Myocyte (in vitro differentiated cells): ENCODE measurements at regions not wholly inside any gene's neighbourhood (a gene's known extent, or its start where the extent isn't known, plus 50 kb on each side); places are given as distances from the start of the nearest gene placed in this dataset.

Experiments used
- DNase-seq: peaks from one replicate; pipeline ENCODE4 v3.0.0-alpha.2; 2012; ENCODE audit warnings: low read depth

- no peak for DNase-seq
Observed at GRCh38 chr21:35328856-35329455, 279.9 kb upstream of the RUNX1 start.

- no peak for DNase-seq
Observed at GRCh38 chr21:35326677-35327076, 277.6 kb upstream of the RUNX1 start.

- DNase-seq: no peak
Observed at GRCh38 chr21:35325953-35326352, 276.9 kb upstream of the RUNX1 start.

GRCh38 chr21:35324372-35325220 is 275.5 kb upstream of the RUNX1 start:
- DNase-seq: peak; percentile 88

GRCh38 chr21:35323947-35324346 is 274.8 kb upstream of the RUNX1 start:
- DNase-seq: peak; percentile 78

- no peak for DNase-seq
Observed at GRCh38 chr21:35321322-35322200, 272.5 kb upstream of the RUNX1 start.

GRCh38 chr21:35319684-35320283 is 270.7 kb upstream of the RUNX1 start:
- no peak for DNase-seq

GRCh38 chr21:35316933-35317332 is 267.8 kb upstream of the RUNX1 start:
- DNase-seq: no peak

GRCh38 chr21:35316456-35316855 is 267.4 kb upstream of the RUNX1 start:
- no peak for DNase-seq

GRCh38 chr21:35314857-35315582 is 265.9 kb upstream of the RUNX1 start:
- no peak for DNase-seq

GRCh38 chr21:35311985-35312384 is 262.9 kb upstream of the RUNX1 start:
- no peak for DNase-seq

- no peak for DNase-seq
Observed at GRCh38 chr21:35309316-35309715, 260.2 kb upstream of the RUNX1 start.

- DNase-seq: peak; percentile 86
Observed at GRCh38 chr21:35303085-35303484, 254.0 kb upstream of the RUNX1 start.

GRCh38 chr21:35298757-35299156 is 249.7 kb upstream of the RUNX1 start:
- DNase-seq: no peak

GRCh38 chr21:35297665-35298064 is 248.6 kb upstream of the RUNX1 start:
- no peak for DNase-seq

- DNase-seq: peak; percentile 76
Observed at GRCh38 chr21:35294231-35294898, 245.3 kb upstream of the RUNX1 start.

- DNase-seq: peak; percentile 86
Observed at GRCh38 chr21:35291973-35292627, 243.0 kb upstream of the RUNX1 start.

- no peak for DNase-seq
Observed at GRCh38 chr21:35291034-35291433, 241.9 kb upstream of the RUNX1 start.

- DNase-seq: no peak
Observed at GRCh38 chr21:35288238-35288637, 239.1 kb upstream of the RUNX1 start.

- peak; percentile 49 for DNase-seq
Observed at GRCh38 chr21:35284199-35284598, 235.1 kb upstream of the RUNX1 start.
